ENCODE measurements at regions not wholly inside any gene's neighbourhood (a gene's known extent, or its start where the extent isn't known, plus 50 kb on each side); places are given as distances from the start of the nearest gene placed in this dataset.

DNA sequence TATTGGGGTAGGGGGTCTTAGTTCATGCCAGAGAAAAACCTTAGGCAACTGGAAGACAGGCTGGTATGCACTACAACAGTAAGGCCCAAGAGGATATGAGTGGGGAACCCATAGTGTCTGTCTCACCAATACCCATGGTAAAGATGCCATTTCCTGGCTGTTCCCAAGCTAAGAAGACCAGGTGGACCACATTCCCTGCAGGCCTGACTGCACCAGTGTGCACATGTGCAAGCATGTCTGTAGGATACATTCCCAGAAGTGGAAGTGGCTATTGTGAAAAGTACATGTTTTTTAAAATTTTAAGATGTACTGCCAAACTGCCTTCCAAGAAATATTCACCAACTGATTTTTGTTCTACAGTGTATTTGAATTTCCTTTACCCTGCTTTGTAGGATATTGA lies 207.3 kb upstream of the CTNNB1 start:
- Histone ChIP-seq H3F3A (ENCODE audit: low read depth) (peaks cover 14% of the 10 kb centered on the region), H3K4me1 (peaks cover 22% of the 10 kb centered on the region), H2AFZ (replicated peaks) (no peak overlapping the region), H3K36me3 (no peaks in the 10 kb centered on the region), H3K27me3 (no peaks in the 10 kb centered on the region), H3K9ac (no peak overlapping the region), H3K27ac (no peak overlapping the region), H3K4me2 (no peak overlapping the region), H4K20me1 (ENCODE audit: low read depth) (no peaks in the 10 kb centered on the region), H3K79me2 (ENCODE audit: low read depth) (no peaks in the 10 kb centered on the region), H3K4me3 (no peak overlapping the region), H3K9me3 (ENCODE audit: low read depth) (no peaks in the 10 kb centered on the region)
- peaks cover 21% of the 10 kb centered on the region for H3K4me1 Mint-ChIP-seq
- H3K27ac Mint-ChIP-seq = no peak overlapping the region
- peaks cover 3% of the 10 kb centered on the region for H3K27me3 Mint-ChIP-seq (ENCODE audit: insufficient read depth, low read depth)
- DNase-seq (ENCODE audit: low spot score) = no peak
- TF ChIP-seq EZH2 (IDR thresholded peaks at IDR 0.05) (no peak), EZH2phosphoT487 (IDR thresholded peaks at IDR 0.05) (no peak)
- TF ChIP-seq, protein P1, sequence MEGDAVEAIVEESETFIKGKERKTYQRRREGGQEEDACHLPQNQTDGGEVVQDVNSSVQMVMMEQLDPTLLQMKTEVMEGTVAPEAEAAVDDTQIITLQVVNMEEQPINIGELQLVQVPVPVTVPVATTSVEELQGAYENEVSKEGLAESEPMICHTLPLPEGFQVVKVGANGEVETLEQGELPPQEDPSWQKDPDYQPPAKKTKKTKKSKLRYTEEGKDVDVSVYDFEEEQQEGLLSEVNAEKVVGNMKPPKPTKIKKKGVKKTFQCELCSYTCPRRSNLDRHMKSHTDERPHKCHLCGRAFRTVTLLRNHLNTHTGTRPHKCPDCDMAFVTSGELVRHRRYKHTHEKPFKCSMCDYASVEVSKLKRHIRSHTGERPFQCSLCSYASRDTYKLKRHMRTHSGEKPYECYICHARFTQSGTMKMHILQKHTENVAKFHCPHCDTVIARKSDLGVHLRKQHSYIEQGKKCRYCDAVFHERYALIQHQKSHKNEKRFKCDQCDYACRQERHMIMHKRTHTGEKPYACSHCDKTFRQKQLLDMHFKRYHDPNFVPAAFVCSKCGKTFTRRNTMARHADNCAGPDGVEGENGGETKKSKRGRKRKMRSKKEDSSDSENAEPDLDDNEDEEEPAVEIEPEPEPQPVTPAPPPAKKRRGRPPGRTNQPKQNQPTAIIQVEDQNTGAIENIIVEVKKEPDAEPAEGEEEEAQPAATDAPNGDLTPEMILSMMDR (IDR thresholded peaks at IDR 0.05) = no peak
- H3K36me3 Mint-ChIP-seq = no peaks in the 10 kb centered on the region
- H3K9me3 Mint-ChIP-seq = no peaks in the 10 kb centered on the region
- no peak overlapping the region for H3K4me3 Mint-ChIP-seq

DNA sequence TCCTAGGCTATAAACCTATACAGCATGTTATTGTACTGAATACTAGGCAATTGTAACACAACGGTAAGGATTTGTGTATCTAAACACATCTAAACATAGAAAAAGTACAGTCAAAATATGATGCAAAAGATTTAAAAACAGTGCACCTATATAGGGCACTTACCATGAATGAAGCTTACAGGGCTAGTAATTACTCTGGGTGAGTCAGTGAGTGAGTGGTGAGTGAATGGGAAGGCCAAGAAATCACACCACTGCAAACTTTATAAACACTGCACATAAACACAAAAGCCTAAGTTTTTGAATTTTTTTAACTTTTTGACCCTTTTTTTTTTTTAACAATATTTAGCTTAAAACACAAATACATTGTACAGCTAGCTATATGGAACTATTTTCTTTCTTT lies 204.7 kb upstream of the CTNNB1 start:
- DNase-seq (ENCODE audit: low spot score) = no peak
- Histone ChIP-seq H3F3A (ENCODE audit: low read depth) (peaks cover 20% of the 10 kb centered on the region), H3K4me3 (no peak overlapping the region), H3K27me3 (no peaks in the 10 kb centered on the region), H3K27ac (no peak overlapping the region), H4K20me1 (ENCODE audit: low read depth) (no peaks in the 10 kb centered on the region), H3K9me3 (ENCODE audit: low read depth) (no peaks in the 10 kb centered on the region), H3K36me3 (no peaks in the 10 kb centered on the region), H3K9ac (no peak overlapping the region), H3K4me1 (peaks cover 17% of the 10 kb centered on the region), H3K79me2 (ENCODE audit: low read depth) (no peaks in the 10 kb centered on the region), H2AFZ (replicated peaks) (no peak overlapping the region), H3K4me2 (no peak overlapping the region)
- Mint-ChIP-seq H3K4me1 (peaks cover 24% of the 10 kb centered on the region), H3K4me3 (no peak overlapping the region), H3K27me3 (ENCODE audit: insufficient read depth, low read depth) (peaks cover 3% of the 10 kb centered on the region), H3K27ac (no peak overlapping the region), H3K9me3 (no peaks in the 10 kb centered on the region), H3K36me3 (no peaks in the 10 kb centered on the region)
- TF ChIP-seq EZH2 (IDR thresholded peaks at IDR 0.05) (no peak), EZH2phosphoT487 (IDR thresholded peaks at IDR 0.05) (no peak)
- TF ChIP-seq, protein P1 (IDR thresholded peaks at IDR 0.05) = no peak

DNA sequence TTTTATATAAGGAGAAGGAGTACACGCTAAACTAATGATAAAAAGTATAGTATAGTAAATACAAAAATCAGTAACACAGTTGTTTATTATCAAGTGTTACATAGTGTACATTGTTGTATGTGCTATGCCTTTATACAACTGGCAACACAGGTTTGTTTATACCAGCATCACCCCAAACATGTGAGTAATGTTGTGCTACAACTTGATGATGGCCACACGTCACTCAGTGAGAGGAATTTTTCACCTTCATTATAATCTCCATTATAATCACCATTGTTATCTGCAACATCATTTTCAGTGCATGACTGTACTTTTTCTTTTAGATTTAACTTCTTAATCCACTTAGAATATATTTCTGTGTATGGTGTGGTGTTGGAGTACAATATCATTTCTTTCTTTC lies 204.0 kb upstream of the CTNNB1 start:
- H3K4me1 Mint-ChIP-seq = peaks cover 22% of the 10 kb centered on the region
- no peaks in the 10 kb centered on the region for H3K79me2 ChIP-seq (ENCODE audit: low read depth)
- peaks cover 3% of the 10 kb centered on the region for H3K27me3 Mint-ChIP-seq (ENCODE audit: insufficient read depth, low read depth)

More for the DNA sequence above, 204.0 kb upstream of the CTNNB1 start:
- Histone ChIP-seq H2AFZ (replicated peaks) (no peak overlapping the region), H4K20me1 (ENCODE audit: low read depth) (no peaks in the 10 kb centered on the region), H3K9me3 (ENCODE audit: low read depth) (no peaks in the 10 kb centered on the region), H3K9ac (no peak overlapping the region), H3F3A (ENCODE audit: low read depth) (peaks cover 20% of the 10 kb centered on the region), H3K27ac (no peak overlapping the region), H3K4me1 (peaks cover 17% of the 10 kb centered on the region), H3K27me3 (no peaks in the 10 kb centered on the region), H3K4me3 (no peak overlapping the region), H3K36me3 (no peaks in the 10 kb centered on the region), H3K4me2 (no peak overlapping the region)
- TF ChIP-seq EZH2phosphoT487 (IDR thresholded peaks at IDR 0.05) (no peak), EZH2 (IDR thresholded peaks at IDR 0.05) (no peak)
- TF ChIP-seq, protein P1 (IDR thresholded peaks at IDR 0.05) = no peak
- no peak overlapping the region for H3K4me3 Mint-ChIP-seq
- DNase-seq (ENCODE audit: low spot score) = no peak
- H3K36me3 Mint-ChIP-seq = no peaks in the 10 kb centered on the region
- no peaks in the 10 kb centered on the region for H3K9me3 Mint-ChIP-seq
- no peak overlapping the region for H3K27ac Mint-ChIP-seq

Measured in neural progenitor cell (in vitro differentiated cells).